B cell (primary cell): ENCODE measurements at regions not wholly inside any gene's neighbourhood (a gene's known extent, or its start where the extent isn't known, plus 50 kb on each side); places are given as distances from the start of the nearest gene placed in this dataset.
"Not testable (repeated sequence)": the region's sequence is repeated elsewhere in the genome, so short reads cannot be mapped to it uniquely, and the experiment has no call there.

Source experiments
- EZH2 ChIP-seq: IDR thresholded peaks from 2 replicates; pipeline ENCODE4 v1.6.1; 2012; ENCODE audit warnings: borderline replicate concordance, low read depth, mild to moderate bottlenecking, moderate library complexity, low read length; ENCODE audit not compliant: insufficient read depth, poor library complexity, severe bottlenecking
- TF ChIP-seq, protein P1 (sequence below): fragments of 200-600 bp; IDR thresholded peaks from one replicate; pipeline ENCODE4 v1.8.0; 2022; ENCODE audit warnings: antibody characterized with exemption, mild to moderate bottlenecking

DNA sequence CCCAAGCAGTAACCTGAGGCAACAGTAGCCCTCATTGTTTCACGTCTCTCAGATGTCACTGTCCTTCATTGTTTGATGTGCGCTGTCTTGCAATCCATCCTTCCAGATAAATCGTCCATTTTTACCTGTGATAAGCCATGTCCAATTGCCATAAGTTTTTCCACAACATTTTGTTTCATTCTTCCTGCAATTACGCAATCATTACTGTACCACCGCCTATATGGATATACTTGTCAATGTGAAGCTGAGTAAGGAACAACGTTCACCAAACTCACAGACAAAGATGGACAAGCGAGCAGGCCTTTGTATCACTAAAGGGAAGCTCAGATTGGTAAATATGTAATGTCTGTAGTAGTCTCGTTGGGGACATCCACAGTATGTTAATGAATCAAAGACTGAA, 452.5 kb upstream of the NDN start:
- TF ChIP-seq, protein P1, sequence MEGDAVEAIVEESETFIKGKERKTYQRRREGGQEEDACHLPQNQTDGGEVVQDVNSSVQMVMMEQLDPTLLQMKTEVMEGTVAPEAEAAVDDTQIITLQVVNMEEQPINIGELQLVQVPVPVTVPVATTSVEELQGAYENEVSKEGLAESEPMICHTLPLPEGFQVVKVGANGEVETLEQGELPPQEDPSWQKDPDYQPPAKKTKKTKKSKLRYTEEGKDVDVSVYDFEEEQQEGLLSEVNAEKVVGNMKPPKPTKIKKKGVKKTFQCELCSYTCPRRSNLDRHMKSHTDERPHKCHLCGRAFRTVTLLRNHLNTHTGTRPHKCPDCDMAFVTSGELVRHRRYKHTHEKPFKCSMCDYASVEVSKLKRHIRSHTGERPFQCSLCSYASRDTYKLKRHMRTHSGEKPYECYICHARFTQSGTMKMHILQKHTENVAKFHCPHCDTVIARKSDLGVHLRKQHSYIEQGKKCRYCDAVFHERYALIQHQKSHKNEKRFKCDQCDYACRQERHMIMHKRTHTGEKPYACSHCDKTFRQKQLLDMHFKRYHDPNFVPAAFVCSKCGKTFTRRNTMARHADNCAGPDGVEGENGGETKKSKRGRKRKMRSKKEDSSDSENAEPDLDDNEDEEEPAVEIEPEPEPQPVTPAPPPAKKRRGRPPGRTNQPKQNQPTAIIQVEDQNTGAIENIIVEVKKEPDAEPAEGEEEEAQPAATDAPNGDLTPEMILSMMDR = not testable (repeated sequence)
- TF ChIP-seq EZH2 = not testable (repeated sequence)
